HG03108 (cell line): ENCODE measurements at regions not wholly inside any gene's neighbourhood (a gene's known extent, or its start where the extent isn't known, plus 50 kb on each side); places are given as distances from the start of the nearest gene placed in this dataset.

ENCODE experiments used
- ATAC-seq: cut with Tn5 transposase; IDR thresholded peaks from one replicate; pipeline ENCODE4 v1.9.1; 2021; ENCODE audit warnings: moderate library complexity; ENCODE audit not compliant: unreplicated experiment

DNA sequence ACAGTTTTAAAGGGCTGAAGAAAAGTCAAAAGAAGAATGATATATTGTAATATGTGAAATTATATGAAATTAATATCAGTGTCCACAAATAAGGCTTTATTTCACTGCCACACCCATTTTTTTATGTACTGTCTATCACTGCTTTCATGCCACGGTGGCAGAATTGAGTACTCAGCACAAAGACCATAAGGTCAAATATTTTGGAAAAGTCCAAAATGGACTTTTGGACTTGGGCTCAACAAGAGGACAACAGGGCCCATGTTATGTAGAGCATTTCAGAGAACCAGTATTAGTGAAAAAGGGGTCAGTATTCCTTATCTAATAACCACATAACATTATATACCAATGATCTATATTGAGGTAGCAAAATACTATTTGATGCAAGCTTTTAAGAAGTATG lies 427.2 kb downstream of the EPHA4 start:
- no peak for ATAC-seq

- ATAC-seq: no peak
These were observed 426.7 kb downstream of the EPHA4 start for GRCh38 chr2:221145396-221145795.

GRCh38 chr2:221153226-221153625 lies 418.9 kb downstream of the EPHA4 start:
- no peak for ATAC-seq

DNA sequence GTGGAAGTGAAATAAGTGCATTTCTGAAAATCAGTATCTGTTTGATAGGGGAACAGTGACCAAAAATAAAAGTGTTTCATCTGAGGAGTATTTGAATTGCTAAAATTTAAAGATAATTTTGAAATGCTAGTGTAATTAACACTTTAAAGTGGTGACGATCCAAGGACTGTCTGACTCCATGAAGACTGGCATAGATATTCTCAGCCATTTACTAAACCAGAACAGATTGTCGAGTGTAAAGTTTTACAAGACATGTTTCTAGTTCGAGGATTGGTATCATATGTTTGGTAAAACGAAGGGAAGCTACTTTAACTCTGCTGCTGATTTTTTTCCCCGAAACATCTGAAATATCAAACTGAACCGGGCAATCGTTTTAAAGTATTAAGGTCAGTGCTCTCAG lies 417.9 kb downstream of the EPHA4 start:
- ATAC-seq: no peak

GRCh38 chr2:221156062-221156734 lies 415.9 kb downstream of the EPHA4 start:
- ATAC-seq: no peak

- no peak for ATAC-seq
These were observed 410.9 kb downstream of the EPHA4 start for GRCh38 chr2:221161186-221161585.

- ATAC-seq: no peak
These were observed 405.8 kb downstream of the EPHA4 start for GRCh38 chr2:221166292-221166691.

- no peak for ATAC-seq
These were observed 404.5 kb downstream of the EPHA4 start for GRCh38 chr2:221167561-221167960.

DNA sequence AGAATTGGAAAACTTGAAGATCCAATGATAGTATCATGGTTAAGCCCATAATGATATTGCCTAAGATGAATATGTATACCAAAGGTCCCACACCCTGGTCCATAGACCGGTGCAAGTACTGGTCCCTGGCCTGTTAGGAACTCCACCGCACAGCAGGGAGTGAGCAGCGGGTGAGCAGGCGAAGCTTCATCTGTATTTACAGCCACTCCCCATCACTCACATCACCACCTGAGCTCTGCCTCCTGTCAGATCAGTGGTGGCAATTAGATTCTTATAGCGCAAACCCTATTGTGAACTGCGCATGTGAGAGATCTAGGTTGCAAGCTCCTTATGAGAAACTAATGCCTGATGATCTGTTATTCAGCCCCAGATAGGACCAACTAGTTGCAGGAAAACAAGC lies 402.4 kb downstream of the EPHA4 start:
- no peak for ATAC-seq

DNA sequence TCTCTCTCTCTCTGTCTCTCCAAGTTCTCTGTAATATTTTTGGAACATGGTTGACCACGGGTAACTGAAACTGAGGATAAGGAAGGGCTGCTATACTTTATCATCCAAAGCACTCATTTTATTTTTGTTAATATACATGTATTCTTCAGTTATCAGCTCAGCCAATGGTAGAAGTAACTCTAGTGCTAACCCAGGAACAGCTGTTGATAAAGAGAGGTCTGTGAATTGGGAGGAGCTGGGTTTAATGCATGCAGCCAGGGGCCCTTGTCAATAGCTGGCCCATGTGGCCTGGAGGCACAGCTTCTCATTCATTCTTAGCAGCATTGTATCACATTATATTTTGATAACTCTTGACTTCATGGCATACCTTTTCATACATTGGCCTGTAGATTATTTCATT lies 401.6 kb downstream of the EPHA4 start:
- no peak for ATAC-seq

DNA sequence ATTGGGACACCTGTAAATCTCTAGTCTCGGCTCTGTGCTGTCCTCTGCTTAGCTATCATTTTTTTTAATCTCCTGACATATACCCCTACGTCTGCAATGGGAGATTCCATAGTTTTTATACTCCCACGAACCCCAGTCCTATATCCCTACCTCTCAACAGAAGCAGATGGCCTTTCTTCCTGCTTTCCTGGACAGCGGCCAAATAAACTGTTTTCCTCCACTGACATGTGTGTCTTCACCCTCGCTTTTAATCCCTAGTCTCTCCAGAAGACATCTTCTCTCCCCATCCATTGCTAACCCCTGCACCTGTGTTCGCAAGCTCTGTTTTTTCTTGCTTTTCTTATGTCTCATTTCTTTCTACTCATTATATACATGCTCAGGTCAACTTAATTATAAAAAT lies 395.4 kb downstream of the EPHA4 start:
- ATAC-seq: no peak

- ATAC-seq: no peak
These were observed 394.0 kb downstream of the EPHA4 start for GRCh38 chr2:221178139-221178538.

DNA sequence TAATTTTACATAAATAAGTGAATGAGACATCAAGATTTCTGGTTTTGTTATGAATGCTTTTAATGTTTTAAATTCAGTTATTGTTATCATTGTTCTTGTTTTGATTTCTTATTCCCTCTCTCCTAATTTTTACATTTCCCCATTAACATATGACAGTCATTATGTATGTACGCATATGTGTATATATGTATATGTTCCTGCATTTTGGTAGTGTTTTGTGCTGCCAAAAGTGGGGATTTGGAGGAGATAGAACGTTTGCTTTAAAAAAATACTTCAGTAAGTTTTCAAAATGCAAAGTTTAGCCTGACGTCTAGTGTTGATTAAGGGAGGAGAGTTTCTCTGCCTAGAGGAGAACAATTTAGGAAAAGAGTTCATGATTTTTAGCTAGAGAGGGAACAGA lies 385.2 kb downstream of the EPHA4 start:
- no peak for ATAC-seq

DNA sequence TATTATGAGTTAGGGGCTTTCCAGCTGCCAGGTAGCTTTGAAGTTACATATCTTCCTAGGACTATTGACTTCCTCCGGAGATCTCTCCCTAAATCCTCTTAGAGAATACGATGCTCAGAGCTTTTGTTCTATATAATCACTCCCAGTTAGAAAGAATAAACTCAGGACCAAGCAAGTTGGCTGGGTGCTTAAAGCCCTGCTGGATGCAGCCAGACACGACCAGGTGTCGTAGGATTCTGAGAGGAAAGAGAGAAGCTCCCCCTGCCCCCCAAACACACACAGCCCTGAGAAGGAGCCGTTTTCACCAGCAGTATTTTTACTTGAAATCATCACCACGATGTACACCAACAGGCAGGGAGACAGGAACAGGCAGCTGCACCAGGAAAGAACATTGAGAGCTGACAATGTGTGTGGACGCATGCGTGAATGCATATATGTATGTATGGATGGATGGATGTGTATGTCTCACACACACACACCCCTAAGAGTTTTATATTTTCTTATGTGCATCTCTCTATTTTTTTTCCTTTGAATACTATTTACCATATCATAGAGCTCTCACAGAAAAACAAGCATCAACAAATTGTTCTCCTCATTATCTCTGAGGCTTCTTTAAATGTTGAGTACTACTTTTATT lies 382.6 kb downstream of the EPHA4 start:
- ATAC-seq: no peak

GRCh38 chr2:221195829-221196228 lies 376.3 kb downstream of the EPHA4 start:
- ATAC-seq: no peak

GRCh38 chr2:221197225-221197856 lies 374.8 kb downstream of the EPHA4 start:
- no peak for ATAC-seq

GRCh38 chr2:221198309-221198708 lies 373.8 kb downstream of the EPHA4 start:
- no peak for ATAC-seq

DNA sequence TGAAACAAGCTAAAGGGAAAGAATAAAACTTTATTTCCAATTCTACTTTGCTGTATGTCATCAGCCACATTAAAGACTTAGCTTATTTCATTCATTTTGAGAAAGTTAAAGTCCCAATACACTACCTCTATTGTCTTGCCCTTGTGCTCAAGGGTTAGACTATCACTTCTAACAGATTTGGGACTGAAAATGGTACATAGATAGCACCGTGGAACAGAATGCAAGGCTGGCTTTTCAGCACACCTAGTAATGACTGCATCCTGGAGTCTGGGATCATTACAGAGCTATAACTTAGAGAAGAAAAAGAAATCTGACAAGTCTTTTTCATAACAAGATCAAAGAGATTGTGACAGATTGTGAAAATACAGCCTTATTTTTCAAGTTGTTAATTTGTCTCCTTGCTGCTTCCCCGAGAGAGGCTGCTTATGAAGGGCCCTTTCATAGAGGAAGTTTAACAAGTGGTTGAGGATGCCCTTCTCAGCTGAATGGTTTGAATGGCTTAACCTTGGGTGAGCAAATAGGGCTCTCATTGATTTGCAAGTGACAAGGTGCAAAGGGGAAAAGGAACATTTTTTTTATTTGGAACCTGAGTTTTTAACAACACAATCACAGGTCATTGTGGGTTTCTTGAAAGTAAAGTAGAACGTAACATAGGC lies 371.8 kb downstream of the EPHA4 start:
- no peak for ATAC-seq

DNA sequence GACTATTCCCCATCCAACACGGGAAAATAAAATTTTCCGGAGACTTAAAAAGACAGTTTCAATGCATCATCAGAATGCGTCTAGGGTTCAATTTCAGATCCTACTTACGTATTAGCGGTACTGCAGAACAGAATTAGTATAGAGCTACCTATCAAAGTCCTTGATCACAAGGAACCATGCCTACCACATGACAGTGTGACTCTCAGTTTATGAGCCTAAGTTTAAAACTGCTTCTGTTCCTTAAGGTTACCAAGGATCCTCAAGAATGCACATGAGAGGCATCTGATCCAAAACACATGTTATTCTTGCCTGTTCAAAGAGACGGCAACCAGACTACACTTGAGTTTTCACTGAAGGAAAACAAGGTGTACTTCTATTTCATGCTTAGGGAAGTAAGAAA lies 369.7 kb downstream of the EPHA4 start:
- no peak for ATAC-seq

- ATAC-seq: peak; percentile 88
These were observed 369.0 kb downstream of the EPHA4 start for GRCh38 chr2:221203125-221203524.

- no peak for ATAC-seq
These were observed 368.2 kb downstream of the EPHA4 start for GRCh38 chr2:221203856-221204255.

DNA sequence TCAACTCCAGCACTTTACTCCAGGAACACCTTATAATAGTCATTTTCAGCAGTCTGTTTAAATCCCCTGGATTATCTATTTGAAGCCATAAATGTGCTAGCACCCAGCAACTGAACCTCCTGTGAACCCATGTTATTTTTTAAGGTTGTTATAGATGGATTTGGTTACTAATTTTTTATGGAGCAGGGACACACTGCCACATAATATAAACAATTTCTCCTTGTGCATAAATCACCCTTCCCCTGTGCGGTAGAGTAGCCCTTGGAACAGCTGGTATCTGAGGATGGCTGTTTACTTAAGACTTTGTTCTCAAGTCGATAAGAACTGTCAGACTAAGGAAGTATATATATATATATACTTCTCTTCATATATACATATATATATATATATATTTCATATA lies 367.4 kb downstream of the EPHA4 start:
- ATAC-seq: no peak
